Omental fat pad (tissue), 3 donors: ENCODE measurements at regions not wholly inside any gene's neighbourhood (a gene's known extent, or its start where the extent isn't known, plus 50 kb on each side); places are given as distances from the start of the nearest gene placed in this dataset.

Experiments used
- ATAC-seq: fragments of 150-250 bp; one replicate; pipeline ENCODE4 v1.9.1; 2016; ENCODE audit warnings: mild to moderate bottlenecking, moderate library complexity; ENCODE audit not compliant: low FRiP score
- DNase-seq: peaks from one replicate; pipeline ENCODE4 v3.0.0-alpha.2; 2019; ENCODE audit warnings: low spot score
- TF ChIP-seq, protein P1 (sequence below), 3 donors: fragments of 450-650 bp; IDR thresholded peaks; one replicate each; pipeline ENCODE4 v1.5.1; 2016 to 2017; ENCODE audit warnings: antibody characterized with exemption in 3 of 3, mild to moderate bottlenecking in 3 of 3, moderate library complexity in 2 of 3

GRCh38 chr10:2836921-2837662 lies 230.3 kb upstream of the PFKP start:
- ATAC-seq, result no peak
- TF ChIP-seq, protein P1, sequence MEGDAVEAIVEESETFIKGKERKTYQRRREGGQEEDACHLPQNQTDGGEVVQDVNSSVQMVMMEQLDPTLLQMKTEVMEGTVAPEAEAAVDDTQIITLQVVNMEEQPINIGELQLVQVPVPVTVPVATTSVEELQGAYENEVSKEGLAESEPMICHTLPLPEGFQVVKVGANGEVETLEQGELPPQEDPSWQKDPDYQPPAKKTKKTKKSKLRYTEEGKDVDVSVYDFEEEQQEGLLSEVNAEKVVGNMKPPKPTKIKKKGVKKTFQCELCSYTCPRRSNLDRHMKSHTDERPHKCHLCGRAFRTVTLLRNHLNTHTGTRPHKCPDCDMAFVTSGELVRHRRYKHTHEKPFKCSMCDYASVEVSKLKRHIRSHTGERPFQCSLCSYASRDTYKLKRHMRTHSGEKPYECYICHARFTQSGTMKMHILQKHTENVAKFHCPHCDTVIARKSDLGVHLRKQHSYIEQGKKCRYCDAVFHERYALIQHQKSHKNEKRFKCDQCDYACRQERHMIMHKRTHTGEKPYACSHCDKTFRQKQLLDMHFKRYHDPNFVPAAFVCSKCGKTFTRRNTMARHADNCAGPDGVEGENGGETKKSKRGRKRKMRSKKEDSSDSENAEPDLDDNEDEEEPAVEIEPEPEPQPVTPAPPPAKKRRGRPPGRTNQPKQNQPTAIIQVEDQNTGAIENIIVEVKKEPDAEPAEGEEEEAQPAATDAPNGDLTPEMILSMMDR (IDR thresholded peaks at IDR 0.05), result no peak
- DNase-seq, result no peak

GRCh38 chr10:2834214-2834613 lies 233.1 kb upstream of the PFKP start:
- no peak for DNase-seq
- ATAC-seq, result no peak
- TF ChIP-seq, protein P1 (IDR thresholded peaks at IDR 0.05), result no peak

DNA sequence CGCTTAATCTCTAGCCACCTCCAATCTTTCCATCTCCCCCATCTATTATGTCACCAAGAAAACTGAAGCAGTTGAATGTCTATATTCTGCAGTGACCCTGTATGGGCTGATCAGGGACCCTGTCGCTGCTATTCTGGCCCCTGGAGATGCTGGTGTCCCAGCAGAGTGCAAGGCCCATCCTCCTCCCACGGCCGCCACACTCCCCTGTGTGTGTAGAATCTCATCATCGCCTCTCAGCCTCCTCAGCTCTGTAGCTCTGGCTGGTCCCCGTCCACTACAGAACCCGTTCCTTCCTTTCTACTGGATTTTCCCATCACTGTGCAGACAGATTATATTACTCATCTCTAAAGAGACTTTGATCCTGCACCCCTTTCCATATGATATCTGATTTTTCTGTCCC lies 235.8 kb upstream of the PFKP start:
- no peak for ATAC-seq
- TF ChIP-seq, protein P1 (IDR thresholded peaks at IDR 0.05), result no peak
- DNase-seq, result no peak

DNA sequence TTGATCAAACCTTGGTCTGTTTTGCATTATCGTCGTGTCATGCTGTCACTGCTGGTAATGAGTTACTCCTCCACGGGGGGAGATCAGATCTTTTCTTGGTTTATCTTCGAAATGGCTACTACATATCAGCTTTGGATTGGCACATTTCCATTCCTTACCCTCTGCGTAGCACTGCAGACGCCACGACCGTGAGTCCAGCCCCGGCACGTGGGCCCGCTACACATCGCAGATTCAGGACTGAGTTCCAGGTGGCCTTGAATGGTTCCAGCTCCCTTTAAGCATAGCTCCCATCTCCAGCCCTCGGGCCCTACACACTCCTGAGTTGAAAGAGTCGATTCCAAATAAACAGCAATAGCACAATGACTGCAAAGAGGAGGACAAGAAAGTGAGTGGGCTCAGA lies 238.6 kb upstream of the PFKP start:
- no peak for ATAC-seq
- TF ChIP-seq, protein P1 (IDR thresholded peaks at IDR 0.05), result no peak

DNA sequence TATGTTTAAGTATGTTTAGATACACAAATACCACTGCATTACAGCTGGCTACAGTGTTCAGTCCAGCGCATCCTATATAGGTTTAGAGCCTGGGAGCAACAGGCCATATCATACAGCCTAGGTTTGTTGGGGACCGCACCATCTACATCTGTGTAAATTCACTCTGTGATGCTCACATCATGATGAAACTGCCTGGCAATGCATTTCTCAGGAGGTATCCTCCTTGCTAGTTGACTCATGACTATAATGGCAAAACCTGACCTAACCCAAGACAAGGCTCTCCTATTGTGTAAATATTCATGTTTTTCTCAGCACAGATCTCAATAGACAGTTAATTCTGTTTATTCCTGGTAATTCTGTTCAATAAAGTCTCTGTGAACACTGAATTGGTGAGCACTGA lies 240.7 kb upstream of the PFKP start:
- ATAC-seq (no peak), DNase-seq (no peak)
- TF ChIP-seq, protein P1 (IDR thresholded peaks at IDR 0.05), result no peak

More for the DNA sequence above, 238.6 kb upstream of the PFKP start:
- DNase-seq, result no peak

GRCh38 chr10:2825841-2826240 lies 241.5 kb upstream of the PFKP start:
- ATAC-seq, result no peak
- TF ChIP-seq, protein P1 (IDR thresholded peaks at IDR 0.05), result no peak

GRCh38 chr10:2817940-2818636 lies 249.3 kb upstream of the PFKP start:
- ATAC-seq (no peak), DNase-seq (no peak)
- TF ChIP-seq, protein P1 (IDR thresholded peaks at IDR 0.05), result no peak

More at GRCh38 chr10:2825841-2826240, 241.5 kb upstream of the PFKP start:
- DNase-seq, result no peak
